Karpas-422 (cell line): ENCODE measurements at regions not wholly inside any gene's neighbourhood (a gene's known extent, or its start where the extent isn't known, plus 50 kb on each side); places are given as distances from the start of the nearest gene placed in this dataset.
A peak's percentile ranks its signal among the peaks of the same experiment; 100 is the strongest.

Experiments
- DNase-seq: peaks from one replicate; pipeline ENCODE4 v3.0.0-alpha.2; 2015
- H2AFZ ChIP-seq: fragments of 200-600 bp; sonication (generic); 2 replicates; pipeline ENCODE4 v1.6.1; 2014; ENCODE audit warnings: antibody characterized with exemption, low read length, mixed read lengths
- H3K27ac ChIP-seq: fragments of 200-600 bp; sonication (generic); 2 replicates; pipeline ENCODE4 v1.5.1; 2014; ENCODE audit warnings: mild to moderate bottlenecking, low read length, moderate library complexity
- H3K27me3 ChIP-seq: fragments of 200-600 bp; sonication (generic); 2 replicates; pipeline ENCODE4 v1.6.1; 2014; ENCODE audit warnings: low read length, mixed read lengths
- H3K36me3 ChIP-seq: fragments of 200-600 bp; sonication (generic); 2 replicates; pipeline ENCODE4 v1.6.1; 2014; ENCODE audit warnings: low read length, mixed read lengths; ENCODE audit not compliant: insufficient read depth
- H3K4me1 ChIP-seq: fragments of 200-600 bp; sonication (generic); 2 replicates; pipeline ENCODE4 v1.6.1; 2014; ENCODE audit warnings: mild to moderate bottlenecking, low read length, mixed read lengths
- H3K4me2 ChIP-seq: fragments of 200-600 bp; sonication (generic); 2 replicates; pipeline ENCODE4 v1.6.1; 2014; ENCODE audit warnings: low read length, low read depth, mild to moderate bottlenecking; ENCODE audit not compliant: poor library complexity, severe bottlenecking
- H3K4me3 ChIP-seq: fragments of 200-600 bp; sonication (generic); 2 replicates; pipeline ENCODE4 v1.5.1; 2014; ENCODE audit warnings: mild to moderate bottlenecking, antibody characterized with exemption, low read length, mixed read lengths
- H3K79me2 ChIP-seq: fragments of 200-600 bp; sonication (generic); 2 replicates; pipeline ENCODE4 v1.6.1; 2014; ENCODE audit warnings: mild to moderate bottlenecking, low read length, mixed read lengths
- H3K9ac ChIP-seq: fragments of 200-600 bp; sonication (generic); 2 replicates; pipeline ENCODE4 v1.6.0; 2014; ENCODE audit warnings: low read length
- H3K9me2 ChIP-seq: fragments of 200-600 bp; sonication (generic), shearing (Covaris generic); replicated peaks from 2 replicates; pipeline ENCODE4 v1.6.0; 2014; ENCODE audit warnings: mild to moderate bottlenecking, low read length, moderate library complexity; ENCODE audit not compliant: insufficient read depth
- H3K9me3 ChIP-seq: fragments of 300-700, 200-600 bp; sonication (generic); 2 replicates; pipeline ENCODE4 v1.6.1; 2014; ENCODE audit warnings: low read length, mixed read lengths
- H4K20me1 ChIP-seq: fragments of 200-600 bp; sonication (generic); 2 replicates; pipeline ENCODE4 v1.6.1; 2014; ENCODE audit warnings: mild to moderate bottlenecking, antibody characterized with exemption, low read length, low read depth; ENCODE audit not compliant: insufficient read depth

DNA sequence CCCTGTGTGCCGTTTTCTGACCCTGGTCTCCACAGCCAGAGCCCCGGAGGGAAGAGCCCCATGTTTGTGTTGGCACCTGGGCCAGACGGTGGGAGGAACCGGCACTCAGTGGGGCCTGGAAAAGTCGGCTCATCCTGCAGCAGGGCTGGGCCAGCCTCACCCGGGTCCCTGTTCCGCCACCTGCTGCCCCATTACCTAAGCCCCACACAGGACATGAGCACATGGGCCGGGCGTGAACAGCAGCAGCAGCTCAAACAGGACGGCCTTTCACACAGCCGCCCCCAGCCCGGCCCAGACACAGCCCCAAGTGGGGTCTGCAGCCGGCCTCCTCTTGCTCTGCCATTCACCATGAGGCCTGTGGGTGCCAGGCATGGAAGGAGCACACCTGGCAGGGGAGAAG is 302.4 kb downstream of the MN1 start:
- H3K27ac ChIP-seq, result no peak overlapping the region
- no peak overlapping the region for H3K4me2 ChIP-seq
- no peak overlapping the region for H3K4me3 ChIP-seq
- H3K9ac ChIP-seq, result no peak overlapping the region
- no peaks in the 10 kb centered on the region for H3K27me3 ChIP-seq
- no peaks in the 10 kb centered on the region for H3K4me1 ChIP-seq
- no peak for DNase-seq
- no peaks in the 10 kb centered on the region for H3K36me3 ChIP-seq
- H4K20me1 ChIP-seq, result no peaks in the 10 kb centered on the region
- no peaks in the 10 kb centered on the region for H3K9me3 ChIP-seq
- no peaks in the 10 kb centered on the region for H3K9me2 ChIP-seq
- no peaks in the 10 kb centered on the region for H3K79me2 ChIP-seq
- H2AFZ ChIP-seq, result no peak overlapping the region

- no peak overlapping the region for H3K27ac ChIP-seq
- H3K36me3 ChIP-seq, result no peaks in the 10 kb centered on the region
- 0 out of 2 replicates have a peak, but pooled peaks cover 3% of the 10 kb centered on the region for H4K20me1 ChIP-seq
- H3K4me3 ChIP-seq, result no peak overlapping the region
- no peak for DNase-seq
- H3K4me2 ChIP-seq, result no peak overlapping the region
- H3K9me3 ChIP-seq, result no peaks in the 10 kb centered on the region
- no peaks in the 10 kb centered on the region for H3K79me2 ChIP-seq
- H3K27me3 ChIP-seq, result no peaks in the 10 kb centered on the region
- H3K9ac ChIP-seq, result no peak overlapping the region
- H2AFZ ChIP-seq, result no peak overlapping the region
- H3K9me2 ChIP-seq, result no peaks in the 10 kb centered on the region
- no peaks in the 10 kb centered on the region for H3K4me1 ChIP-seq
Observed at GRCh38 chr22:27501191-27501936, 300.2 kb downstream of the MN1 start.

DNA sequence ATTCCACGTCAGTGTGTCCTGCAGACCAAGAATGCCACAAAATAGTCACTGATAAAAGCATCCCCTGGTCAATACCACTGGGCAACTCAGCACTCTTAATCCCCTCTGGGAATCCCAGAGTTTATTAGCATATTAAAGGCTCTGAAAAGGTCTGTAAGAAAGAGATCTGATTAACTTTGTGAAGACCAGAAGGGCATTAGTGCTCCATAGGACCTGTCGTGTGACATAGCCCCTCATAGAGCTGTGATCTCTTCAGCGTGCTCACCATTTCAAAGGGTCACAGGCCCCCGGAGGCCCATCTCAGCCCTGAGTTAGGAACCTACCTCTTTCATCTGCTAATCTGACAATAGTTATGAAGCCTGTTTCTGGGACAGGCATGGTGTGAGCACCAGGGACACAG is 299.2 kb downstream of the MN1 start:
- H3K79me2 ChIP-seq, result no peaks in the 10 kb centered on the region
- H3K4me1 ChIP-seq, result no peaks in the 10 kb centered on the region
- H3K9me3 ChIP-seq, result no peaks in the 10 kb centered on the region
- H3K4me2 ChIP-seq, result no peak overlapping the region
- no peak overlapping the region for H3K27ac ChIP-seq
- H3K9ac ChIP-seq, result no peak overlapping the region
- H2AFZ ChIP-seq, result no peak overlapping the region
- H4K20me1 ChIP-seq, result 0 out of 2 replicates have a peak, but pooled peaks cover 3% of the 10 kb centered on the region
- no peaks in the 10 kb centered on the region for H3K36me3 ChIP-seq
- no peak overlapping the region for H3K4me3 ChIP-seq
- H3K9me2 ChIP-seq, result no peaks in the 10 kb centered on the region
- H3K27me3 ChIP-seq, result no peaks in the 10 kb centered on the region
- DNase-seq, result no peak

GRCh38 chr22:27504360-27505253 is 296.9 kb downstream of the MN1 start:
- Histone ChIP-seq H3K4me1 (peaks cover 7% of the 10 kb centered on the region), H3K4me3 (no peak overlapping the region), H3K79me2 (no peaks in the 10 kb centered on the region), H3K36me3 (no peaks in the 10 kb centered on the region), H3K27me3 (no peaks in the 10 kb centered on the region), H2AFZ (no peak overlapping the region), H4K20me1 (0 out of 2 replicates have a peak, but pooled peaks cover 3% of the 10 kb centered on the region), H3K9me3 (no peaks in the 10 kb centered on the region), H3K27ac (no peak overlapping the region), H3K9me2 (no peaks in the 10 kb centered on the region), H3K9ac (no peak overlapping the region), H3K4me2 (no peak overlapping the region)
- no peak for DNase-seq

- Histone ChIP-seq H3K4me2 (no peak overlapping the region), H3K4me1 (peaks cover 20% of the 10 kb centered on the region), H3K27ac (no peak overlapping the region), H3K9ac (no peak overlapping the region), H3K79me2 (no peaks in the 10 kb centered on the region), H3K36me3 (no peaks in the 10 kb centered on the region), H4K20me1 (0 out of 2 replicates have a peak, but pooled peaks cover 3% of the 10 kb centered on the region), H3K27me3 (no peaks in the 10 kb centered on the region), H3K9me3 (no peaks in the 10 kb centered on the region), H2AFZ (no peak overlapping the region), H3K9me2 (no peaks in the 10 kb centered on the region), H3K4me3 (no peak overlapping the region)
- DNase-seq, result no peak
Observed at GRCh38 chr22:27507111-27507611, 294.4 kb downstream of the MN1 start.

- H3K9me3 ChIP-seq, result no peaks in the 10 kb centered on the region
- H4K20me1 ChIP-seq, result 0 out of 2 replicates have a peak, but pooled peaks cover 3% of the 10 kb centered on the region
- no peak overlapping the region for H2AFZ ChIP-seq
- H3K4me3 ChIP-seq, result no peak overlapping the region
- no peaks in the 10 kb centered on the region for H3K27me3 ChIP-seq
- no peak overlapping the region for H3K4me2 ChIP-seq
- H3K36me3 ChIP-seq, result no peaks in the 10 kb centered on the region
- no peak overlapping the region for H3K27ac ChIP-seq
- H3K9me2 ChIP-seq, result no peaks in the 10 kb centered on the region
- peaks cover 20% of the 10 kb centered on the region for H3K4me1 ChIP-seq
- H3K9ac ChIP-seq, result no peak overlapping the region
- peak; percentile 64 for DNase-seq
- no peaks in the 10 kb centered on the region for H3K79me2 ChIP-seq
Observed at GRCh38 chr22:27507935-27508526, 293.5 kb downstream of the MN1 start.

GRCh38 chr22:27509132-27509920 is 292.2 kb downstream of the MN1 start:
- Histone ChIP-seq H2AFZ (no peak overlapping the region), H3K79me2 (no peaks in the 10 kb centered on the region), H3K4me3 (peak overlapping the region; percentile 22; the same call in 1 of the 2 replicates), H3K9me3 (no peaks in the 10 kb centered on the region), H3K9me2 (no peaks in the 10 kb centered on the region), H3K36me3 (no peaks in the 10 kb centered on the region), H3K4me2 (peak overlapping the region; percentile 54), H3K9ac (no peak overlapping the region), H3K27ac (no peak overlapping the region), H3K27me3 (no peaks in the 10 kb centered on the region), H3K4me1 (peaks cover 20% of the 10 kb centered on the region), H4K20me1 (0 out of 2 replicates have a peak, but pooled peaks cover 3% of the 10 kb centered on the region)
- no peak for DNase-seq
